ENCODE measurements at regions not wholly inside any gene's neighbourhood (a gene's known extent, or its start where the extent isn't known, plus 50 kb on each side); places are given as distances from the start of the nearest gene placed in this dataset.

- Histone ChIP-seq H3K27ac (no peak overlapping the region), H3K4me3 (no peak overlapping the region)
- no peak for DNase-seq (ENCODE audit: low spot score)
- TF ChIP-seq CTCF (IDR thresholded peaks at IDR 0.05), result no peak
These were observed 104.0 kb downstream of the KCNE4 start for GRCh38 chr2:223155956-223156355.

GRCh38 chr2:223161873-223162458, 110.0 kb downstream of the KCNE4 start:
- no peak for DNase-seq (ENCODE audit: low spot score)
- TF ChIP-seq CTCF (IDR thresholded peaks at IDR 0.05), result no peak
- H3K4me3 ChIP-seq, result no peak overlapping the region
- H3K27ac ChIP-seq, result no peak overlapping the region

- DNase-seq (ENCODE audit: low spot score), result no peak
- H3K27ac ChIP-seq, result no peak overlapping the region
- no peak overlapping the region for H3K4me3 ChIP-seq
- TF ChIP-seq CTCF (IDR thresholded peaks at IDR 0.05), result no peak
These were observed 113.6 kb downstream of the KCNE4 start for GRCh38 chr2:223165423-223166214.

GRCh38 chr2:223166215-223166493, 114.2 kb downstream of the KCNE4 start:
- DNase-seq (ENCODE audit: low spot score), result no peak

GRCh38 chr2:223166983-223167650, 115.1 kb downstream of the KCNE4 start:
- no peak for DNase-seq (ENCODE audit: low spot score)
- H3K4me3 ChIP-seq, result no peak overlapping the region
- TF ChIP-seq CTCF (IDR thresholded peaks at IDR 0.05), result no peak
- no peak overlapping the region for H3K27ac ChIP-seq

More at GRCh38 chr2:223166215-223166493, 114.2 kb downstream of the KCNE4 start:
- Histone ChIP-seq H3K4me3 (no peak overlapping the region), H3K27ac (no peak overlapping the region)
- TF ChIP-seq CTCF (IDR thresholded peaks at IDR 0.05), result no peak

- Histone ChIP-seq H3K27ac (no peak overlapping the region), H3K4me3 (no peak overlapping the region)
- no peak for DNase-seq (ENCODE audit: low spot score)
- no peak for TF ChIP-seq CTCF (IDR thresholded peaks at IDR 0.05)
These were observed 118.0 kb downstream of the KCNE4 start for GRCh38 chr2:223169830-223170605.
